Cardiac muscle cell (in vitro differentiated cells and primary cell): ENCODE measurements at regions not wholly inside any gene's neighbourhood (a gene's known extent, or its start where the extent isn't known, plus 50 kb on each side); places are given as distances from the start of the nearest gene placed in this dataset.

Experiments used
- DNase-seq, 2 donors: peaks; one replicate each; pipeline versions ENCODE4 v3.0.0 to v3.0.0-alpha.2; 2010 to 2017; ENCODE audit warnings: low read depth in 1 of 2, low spot score in 1 of 2
- H3K27ac ChIP-seq: fragments of 200-600 bp; sonication (generic); 2 replicates; pipeline ENCODE4 v1.5.1; 2016
- H3K27me3 ChIP-seq: fragments of 200-600 bp; sonication (generic); 2 replicates; pipeline ENCODE4 v1.6.0; 2016; ENCODE audit warnings: control low read depth
- H3K36me3 ChIP-seq: fragments of 200-600 bp; sonication (generic); 2 replicates; pipeline ENCODE4 v1.5.1; 2016; ENCODE audit warnings: control low read depth
- H3K4me1 ChIP-seq: fragments of 200-600 bp; sonication (generic); 2 replicates; pipeline ENCODE4 v1.8.1; 2017; ENCODE audit warnings: low read depth, mild to moderate bottlenecking, mixed run types
- H3K4me3 ChIP-seq: fragments of 200-600 bp; sonication (generic); 2 replicates; pipeline ENCODE4 v1.5.1; 2016; ENCODE audit warnings: mild to moderate bottlenecking
- H3K9me3 ChIP-seq: fragments of 200-600 bp; sonication (generic); 2 replicates; pipeline ENCODE4 v1.5.1; 2017; ENCODE audit warnings: low read depth, mild to moderate bottlenecking, control low read depth
- TF ChIP-seq, protein P1 (sequence below): IDR thresholded peaks from 2 replicates; pipeline ENCODE4 v1.5.1; 2012; ENCODE audit warnings: low read depth, mild to moderate bottlenecking, low read length

DNA sequence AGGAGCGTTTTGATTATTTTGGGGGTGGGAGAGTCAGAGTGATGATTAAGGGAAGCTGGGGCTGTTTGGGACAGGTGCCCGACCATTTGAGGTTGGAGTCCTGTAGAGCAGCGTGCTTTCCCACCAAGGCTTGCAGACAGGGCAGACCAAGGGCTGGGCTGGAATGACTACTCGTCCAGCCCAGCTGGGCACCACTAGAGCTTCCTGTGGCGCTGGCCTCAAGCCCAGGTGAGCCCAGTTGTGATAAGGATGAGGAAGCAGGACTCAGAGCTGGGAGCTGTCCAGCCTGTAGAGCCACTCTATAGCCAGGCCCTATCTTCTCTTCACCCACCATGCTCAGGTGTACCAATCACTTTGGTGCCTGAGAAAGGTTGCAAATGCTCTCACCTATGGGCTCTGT is 75.8 kb upstream of the ACAN start:
- no peaks in the 10 kb centered on the region for H3K27me3 ChIP-seq
- TF ChIP-seq, protein P1, sequence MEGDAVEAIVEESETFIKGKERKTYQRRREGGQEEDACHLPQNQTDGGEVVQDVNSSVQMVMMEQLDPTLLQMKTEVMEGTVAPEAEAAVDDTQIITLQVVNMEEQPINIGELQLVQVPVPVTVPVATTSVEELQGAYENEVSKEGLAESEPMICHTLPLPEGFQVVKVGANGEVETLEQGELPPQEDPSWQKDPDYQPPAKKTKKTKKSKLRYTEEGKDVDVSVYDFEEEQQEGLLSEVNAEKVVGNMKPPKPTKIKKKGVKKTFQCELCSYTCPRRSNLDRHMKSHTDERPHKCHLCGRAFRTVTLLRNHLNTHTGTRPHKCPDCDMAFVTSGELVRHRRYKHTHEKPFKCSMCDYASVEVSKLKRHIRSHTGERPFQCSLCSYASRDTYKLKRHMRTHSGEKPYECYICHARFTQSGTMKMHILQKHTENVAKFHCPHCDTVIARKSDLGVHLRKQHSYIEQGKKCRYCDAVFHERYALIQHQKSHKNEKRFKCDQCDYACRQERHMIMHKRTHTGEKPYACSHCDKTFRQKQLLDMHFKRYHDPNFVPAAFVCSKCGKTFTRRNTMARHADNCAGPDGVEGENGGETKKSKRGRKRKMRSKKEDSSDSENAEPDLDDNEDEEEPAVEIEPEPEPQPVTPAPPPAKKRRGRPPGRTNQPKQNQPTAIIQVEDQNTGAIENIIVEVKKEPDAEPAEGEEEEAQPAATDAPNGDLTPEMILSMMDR = no peak

DNA sequence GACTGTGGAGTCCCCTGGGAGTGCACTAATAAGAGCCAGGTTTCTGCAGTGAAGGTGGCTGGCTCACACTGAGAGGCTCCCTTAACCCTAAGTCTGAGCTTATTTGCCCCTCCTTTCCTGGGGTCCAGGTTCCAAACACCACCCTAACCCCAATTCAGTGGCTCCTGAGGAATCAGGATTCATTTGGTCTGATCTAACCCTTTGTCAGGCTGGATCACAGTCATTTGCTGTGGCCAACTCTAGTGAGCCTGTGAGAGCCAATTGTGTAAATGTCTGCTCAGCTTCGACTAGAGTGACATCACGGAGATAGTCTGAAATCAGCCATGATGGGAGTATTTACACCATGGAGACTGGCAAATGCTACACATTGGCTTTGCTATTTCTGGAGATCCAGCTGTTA is 73.7 kb upstream of the ACAN start:
- no peak for DNase-seq
- H3K4me3 ChIP-seq = no peak overlapping the region
- no peaks in the 10 kb centered on the region for H3K27me3 ChIP-seq
- no peaks in the 10 kb centered on the region for H3K36me3 ChIP-seq
- no peaks in the 10 kb centered on the region for H3K9me3 ChIP-seq
- H3K27ac ChIP-seq = no peak overlapping the region
- TF ChIP-seq, protein P1 = no peak
- no peaks in the 10 kb centered on the region for H3K4me1 ChIP-seq

More for the DNA sequence above, 75.8 kb upstream of the ACAN start:
- Histone ChIP-seq H3K27ac (no peak overlapping the region), H3K9me3 (no peaks in the 10 kb centered on the region), H3K4me3 (no peak overlapping the region), H3K4me1 (no peaks in the 10 kb centered on the region), H3K36me3 (no peaks in the 10 kb centered on the region)
- no peak for DNase-seq

DNA sequence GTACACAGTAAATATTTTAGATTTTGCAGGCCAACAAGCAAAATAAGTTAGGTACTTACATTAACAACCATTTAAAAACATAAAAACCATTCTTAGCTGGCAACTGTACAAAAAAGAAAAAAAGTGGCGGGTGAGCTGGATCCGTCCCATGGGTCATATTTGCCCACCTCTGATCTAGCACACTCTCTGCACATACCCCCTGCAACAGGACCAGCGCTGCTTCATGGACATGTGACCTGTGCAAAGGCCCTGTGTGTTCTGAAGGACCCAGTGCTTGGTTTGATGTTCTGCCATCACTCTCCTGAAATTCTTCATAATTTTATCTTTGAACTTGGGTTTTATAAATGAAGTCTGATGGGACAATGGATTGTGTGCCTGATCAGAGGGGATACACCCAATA is 72.5 kb upstream of the ACAN start:
- H3K27me3 ChIP-seq = no peaks in the 10 kb centered on the region
- H3K9me3 ChIP-seq = no peaks in the 10 kb centered on the region

DNA sequence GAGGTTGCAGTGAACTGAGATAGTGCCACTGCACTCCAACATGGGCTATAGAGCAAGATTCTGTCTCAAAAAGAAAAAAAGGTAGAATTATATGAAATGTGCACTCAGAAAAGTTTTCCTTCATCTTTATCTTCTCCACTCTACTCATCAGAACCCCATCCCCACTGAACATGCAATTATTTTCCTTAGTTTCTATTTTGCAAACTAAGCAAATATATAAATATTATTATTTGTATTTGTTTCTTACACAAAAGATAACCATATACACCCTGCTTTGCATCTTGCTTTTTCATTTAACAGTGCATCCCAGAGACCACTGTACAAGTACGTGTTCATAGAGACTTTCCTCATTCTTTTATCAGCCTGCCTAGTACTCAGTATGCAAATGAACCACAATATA is 68.0 kb upstream of the ACAN start:
- no peak overlapping the region for H3K27ac ChIP-seq
- H3K27me3 ChIP-seq = no peaks in the 10 kb centered on the region
- H3K9me3 ChIP-seq = no peaks in the 10 kb centered on the region
- no peak overlapping the region for H3K4me3 ChIP-seq
- DNase-seq = no peak
- TF ChIP-seq, protein P1 = no peak
- no peaks in the 10 kb centered on the region for H3K4me1 ChIP-seq
- no peaks in the 10 kb centered on the region for H3K36me3 ChIP-seq

More for the DNA sequence above, 72.5 kb upstream of the ACAN start:
- H3K27ac ChIP-seq = no peak overlapping the region
- H3K36me3 ChIP-seq = no peaks in the 10 kb centered on the region
- no peak overlapping the region for H3K4me3 ChIP-seq
- no peaks in the 10 kb centered on the region for H3K4me1 ChIP-seq
- TF ChIP-seq, protein P1 = no peak
- no peak for DNase-seq

DNA sequence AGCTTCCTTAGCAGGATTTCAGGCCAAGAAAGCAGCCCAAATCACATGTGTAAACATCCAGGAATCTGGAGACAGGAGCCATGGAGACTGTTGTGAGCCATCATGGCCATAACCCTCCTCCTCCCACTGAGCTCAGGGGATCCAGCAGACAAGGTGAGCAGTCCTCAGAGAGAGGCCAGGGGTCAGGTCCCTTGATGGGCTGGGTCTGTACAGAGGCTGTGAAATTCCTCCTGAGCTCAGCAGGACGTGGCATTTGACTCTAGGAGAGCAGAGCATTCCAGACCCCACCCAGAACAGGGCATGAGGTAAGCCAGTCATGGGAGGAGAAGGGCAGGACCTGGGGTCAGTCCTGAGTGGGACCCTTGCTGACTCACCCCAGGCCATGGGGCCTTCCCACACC is 67.0 kb upstream of the ACAN start:
- DNase-seq = no peak
- no peaks in the 10 kb centered on the region for H3K9me3 ChIP-seq
- no peaks in the 10 kb centered on the region for H3K4me1 ChIP-seq
- H3K36me3 ChIP-seq = no peaks in the 10 kb centered on the region
- H3K4me3 ChIP-seq = no peak overlapping the region
- no peaks in the 10 kb centered on the region for H3K27me3 ChIP-seq
- H3K27ac ChIP-seq = no peak overlapping the region
- TF ChIP-seq, protein P1 = no peak

DNA sequence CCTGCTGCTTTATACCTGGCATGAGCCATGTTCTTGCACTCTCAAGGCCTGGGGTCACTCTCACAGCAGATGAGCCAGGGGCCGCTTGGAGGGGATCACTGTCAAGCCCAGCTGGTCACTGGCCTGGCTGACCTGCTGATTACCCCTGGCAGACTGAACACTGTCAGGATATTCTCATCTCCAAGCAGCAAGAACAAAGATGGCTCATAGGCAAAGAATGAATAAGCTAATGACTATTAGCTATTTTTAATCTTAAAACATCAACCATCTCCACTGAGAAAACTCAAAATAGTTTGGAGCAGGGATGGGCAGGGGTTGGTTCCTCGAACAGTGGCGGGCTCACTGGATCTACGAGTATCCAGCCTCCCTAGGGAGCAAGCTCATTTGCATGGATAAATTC is 64.4 kb upstream of the ACAN start:
- TF ChIP-seq, protein P1 = no peak
- H3K36me3 ChIP-seq = no peaks in the 10 kb centered on the region
- no peak overlapping the region for H3K4me3 ChIP-seq
- H3K4me1 ChIP-seq = no peaks in the 10 kb centered on the region
- H3K27ac ChIP-seq = no peak overlapping the region
- no peaks in the 10 kb centered on the region for H3K27me3 ChIP-seq
- H3K9me3 ChIP-seq = no peaks in the 10 kb centered on the region
- DNase-seq = no peak
